ENCODE measurements at regions not wholly inside any gene's neighbourhood (a gene's known extent, or its start where the extent isn't known, plus 50 kb on each side); places are given as distances from the start of the nearest gene placed in this dataset.
A peak's percentile ranks its signal among the peaks of the same experiment; 100 is the strongest.
"Not testable (repeated sequence)": the region's sequence is repeated elsewhere in the genome, so short reads cannot be mapped to it uniquely, and the experiment has no call there.

DNA sequence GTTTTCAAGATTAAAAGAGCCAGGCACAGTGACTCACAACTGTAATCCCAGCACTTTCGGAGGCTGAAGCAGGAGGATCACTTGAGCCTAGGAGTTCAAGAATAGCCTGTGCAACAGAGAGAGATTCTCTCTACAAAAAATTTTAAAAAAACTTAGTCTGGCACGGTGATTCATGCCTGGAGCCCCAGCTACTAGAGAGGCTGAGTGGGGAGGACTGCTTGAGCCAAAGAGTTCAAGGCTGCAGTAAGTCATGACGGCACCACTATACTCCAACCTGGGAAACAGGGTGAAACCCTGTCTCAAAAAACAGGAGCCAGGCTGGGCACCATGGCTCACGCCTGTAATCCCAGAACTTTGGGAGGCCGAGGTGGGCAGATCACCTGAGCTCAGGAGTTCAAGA, 86.6 kb upstream of the KCTD7 start:
- DNase-seq = no peak

DNA sequence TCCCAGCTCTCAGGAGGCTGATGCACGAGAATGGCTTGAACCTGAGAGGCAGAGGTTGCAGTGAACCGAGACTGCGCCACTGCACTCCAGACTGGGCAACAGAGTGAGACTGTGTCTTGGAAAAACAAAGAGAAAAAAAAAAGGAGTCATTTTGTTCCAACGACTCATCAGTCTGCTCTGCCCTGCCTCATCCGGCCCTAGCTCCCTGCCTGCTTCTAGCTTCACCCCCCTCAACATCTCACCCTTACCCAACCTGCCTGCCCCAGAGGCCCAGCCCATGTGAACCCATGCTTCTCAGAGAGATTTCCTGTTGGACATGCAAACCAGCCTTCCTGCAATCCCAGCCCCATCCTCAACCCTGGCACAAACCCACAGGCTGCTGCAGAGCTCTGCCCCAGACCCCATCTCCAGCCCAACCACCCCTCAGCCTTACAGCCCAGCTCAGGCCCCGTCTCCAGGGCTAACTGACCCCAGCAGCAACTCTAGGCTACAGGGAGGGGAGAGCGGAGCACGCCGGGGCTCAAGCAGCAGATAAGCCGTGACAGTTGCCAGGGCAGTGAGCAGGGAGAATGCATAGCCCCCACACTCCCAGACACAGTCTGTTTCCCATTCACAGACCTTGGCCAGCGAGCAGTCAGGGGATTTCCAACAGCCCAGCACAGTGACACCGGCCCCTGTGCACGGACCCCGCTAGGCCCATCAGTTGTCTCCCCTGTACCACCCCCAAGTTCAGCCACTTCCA, 86.0 kb upstream of the KCTD7 start:
- no peak for DNase-seq

DNA sequence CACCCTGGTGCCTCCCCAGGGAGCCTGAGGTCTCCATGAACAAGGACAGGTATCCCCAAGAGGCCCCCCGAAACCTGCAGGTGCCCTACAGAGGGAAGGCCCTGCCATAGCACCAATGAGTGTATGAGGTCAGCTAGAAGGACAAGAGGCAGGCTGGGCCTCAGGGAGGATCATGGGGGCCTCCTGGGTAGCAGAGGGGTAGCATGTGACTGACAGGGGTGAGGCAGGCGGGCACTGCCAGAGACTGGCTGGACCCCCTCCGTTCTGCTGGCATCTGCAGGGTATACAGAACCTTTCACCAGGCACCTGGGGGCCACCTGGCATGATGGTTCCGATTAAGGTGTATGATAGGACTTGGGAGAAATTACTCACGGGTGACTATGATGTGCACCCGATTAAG, 79.2 kb upstream of the KCTD7 start:
- DNase-seq = no peak

DNA sequence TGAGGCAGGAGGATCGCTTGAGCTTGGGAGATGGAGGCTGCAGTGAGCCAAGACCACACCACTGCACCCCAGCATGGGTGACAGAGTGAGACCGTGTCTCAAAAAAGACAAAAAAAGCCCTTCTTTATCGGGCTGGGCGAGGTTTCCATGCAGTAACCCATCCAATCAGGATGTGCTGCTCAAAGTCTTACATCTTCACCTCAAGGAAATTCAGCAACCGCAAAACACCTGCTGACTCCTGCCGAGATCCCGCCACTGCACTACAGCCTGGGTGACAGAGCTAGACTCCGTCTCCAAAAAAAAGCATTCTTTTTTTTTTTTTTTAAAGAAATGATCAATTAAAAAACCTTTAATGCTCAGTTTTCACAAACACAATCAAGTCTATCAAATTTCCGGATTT, 75.7 kb upstream of the KCTD7 start:
- DNase-seq = no peak

DNA sequence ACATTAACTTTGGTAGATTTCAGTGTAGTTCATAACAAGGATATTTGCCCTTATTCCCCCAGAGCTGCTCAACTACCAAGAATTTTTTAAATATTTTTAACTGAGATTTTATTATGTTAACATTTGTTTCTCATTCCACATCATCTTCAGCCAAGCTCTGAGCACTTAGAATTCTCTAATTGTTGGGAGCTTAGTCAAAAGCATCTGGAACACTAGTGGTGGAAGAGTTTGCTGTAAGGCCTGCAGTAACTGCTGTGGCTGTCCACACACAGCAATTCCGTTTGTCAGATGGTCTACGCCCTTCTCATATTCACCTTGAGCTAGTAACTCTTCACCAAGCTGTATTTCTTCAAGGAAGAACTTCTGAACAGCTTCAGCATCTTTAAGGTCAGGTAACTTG, 75.0 kb upstream of the KCTD7 start:
- not testable (repeated sequence) for DNase-seq

DNA sequence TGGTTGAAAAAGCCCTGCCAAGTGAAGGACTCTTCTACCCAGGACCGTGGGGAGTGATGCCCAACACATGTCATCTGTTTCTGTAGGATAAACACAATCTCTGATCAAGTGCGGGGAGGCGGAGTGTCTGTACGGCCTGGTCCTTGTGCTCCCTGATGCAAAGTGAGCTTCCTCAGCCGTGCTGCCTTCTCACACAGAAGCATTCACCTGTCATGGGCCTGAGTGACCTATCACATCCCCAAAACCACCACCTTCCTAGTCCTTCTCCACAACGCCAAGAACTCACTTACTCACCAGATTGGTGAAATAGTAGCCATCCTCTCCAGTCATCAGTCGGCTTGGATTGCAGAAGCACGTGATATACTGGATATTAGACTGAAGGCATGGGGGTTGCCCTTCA, 74.4 kb upstream of the KCTD7 start:
- not testable (repeated sequence) for DNase-seq

DNA sequence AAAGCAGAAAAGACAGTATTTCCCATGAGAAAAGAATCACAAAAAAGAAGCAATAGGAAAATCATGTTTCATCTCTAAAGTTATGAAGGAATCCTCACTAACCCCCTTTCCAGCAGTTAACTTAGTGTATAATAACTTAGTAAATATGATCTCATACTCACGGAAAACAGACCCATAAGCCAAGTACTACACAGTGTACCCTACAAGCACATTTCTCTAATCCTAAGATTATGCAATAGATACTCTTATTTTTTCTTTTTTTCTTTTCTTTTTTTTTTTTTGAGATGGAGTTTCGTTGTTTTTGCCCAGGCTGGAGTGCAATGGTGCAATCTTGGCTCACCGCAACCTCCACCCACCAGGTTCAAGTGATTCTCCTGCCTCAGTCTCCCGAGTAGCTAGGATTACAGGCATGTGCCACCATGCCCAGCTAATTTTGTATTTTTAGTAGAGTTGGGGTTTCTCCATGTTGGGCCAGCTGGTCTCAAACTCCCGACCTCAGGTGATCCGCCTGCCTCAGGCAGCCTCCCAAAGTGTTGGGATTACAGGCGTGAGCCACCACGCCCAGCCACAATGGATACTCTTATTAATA, 73.7 kb upstream of the KCTD7 start:
- not testable (repeated sequence) for DNase-seq

DNA sequence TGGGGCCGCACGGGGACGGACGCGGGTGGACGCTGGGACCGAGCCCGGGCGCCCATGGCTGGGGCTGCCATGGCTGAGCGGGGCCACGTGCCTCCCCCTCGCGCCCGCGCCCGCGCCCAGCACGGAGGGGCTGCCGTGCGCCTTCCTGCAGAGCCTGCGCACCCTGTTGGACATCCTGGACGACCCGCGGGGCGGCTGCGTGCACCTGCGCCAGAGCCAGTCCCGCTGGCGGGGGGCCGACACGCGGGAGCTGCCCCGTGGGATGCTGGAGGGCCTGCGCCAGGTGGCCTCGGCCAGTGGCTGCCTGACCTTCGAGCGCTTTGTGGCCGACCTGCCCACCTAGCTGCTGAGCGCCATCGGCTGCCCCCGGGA, 72.5 kb upstream of the KCTD7 start:
- DNase-seq = no peak

DNA sequence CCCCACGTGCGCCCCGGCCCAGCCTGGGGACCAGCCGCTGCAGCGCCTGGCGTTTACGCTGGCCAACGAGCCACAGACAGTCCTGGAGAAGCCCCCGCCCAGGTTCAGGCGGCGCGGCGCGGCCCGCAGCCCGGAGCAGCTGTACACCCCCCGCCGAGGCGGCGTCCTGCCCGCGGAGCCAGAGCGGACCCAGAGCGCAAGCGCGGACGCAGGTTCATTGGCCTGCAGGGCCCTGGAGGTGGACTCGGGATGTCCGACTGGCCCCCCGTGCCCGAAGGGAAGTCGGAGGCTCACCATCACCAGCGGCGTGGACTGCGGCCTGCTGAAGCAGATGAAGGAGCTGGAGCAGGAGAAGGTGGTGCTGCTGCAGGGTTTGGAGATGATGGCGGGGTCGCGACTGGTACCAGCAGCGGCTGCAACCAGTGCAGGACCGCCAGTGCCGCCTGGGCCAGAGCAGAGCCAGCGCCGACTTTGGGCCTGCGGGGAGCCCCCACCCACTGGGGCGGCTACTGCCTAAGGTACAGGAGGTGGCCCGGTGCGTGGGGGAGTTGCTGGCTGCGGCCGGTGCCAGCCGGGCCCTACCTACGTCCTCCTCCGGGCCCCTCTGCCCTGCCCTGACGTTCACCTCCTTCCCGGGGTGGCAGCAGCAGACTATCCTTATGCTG, 72.0 kb upstream of the KCTD7 start:
- DNase-seq = no peak

DNA sequence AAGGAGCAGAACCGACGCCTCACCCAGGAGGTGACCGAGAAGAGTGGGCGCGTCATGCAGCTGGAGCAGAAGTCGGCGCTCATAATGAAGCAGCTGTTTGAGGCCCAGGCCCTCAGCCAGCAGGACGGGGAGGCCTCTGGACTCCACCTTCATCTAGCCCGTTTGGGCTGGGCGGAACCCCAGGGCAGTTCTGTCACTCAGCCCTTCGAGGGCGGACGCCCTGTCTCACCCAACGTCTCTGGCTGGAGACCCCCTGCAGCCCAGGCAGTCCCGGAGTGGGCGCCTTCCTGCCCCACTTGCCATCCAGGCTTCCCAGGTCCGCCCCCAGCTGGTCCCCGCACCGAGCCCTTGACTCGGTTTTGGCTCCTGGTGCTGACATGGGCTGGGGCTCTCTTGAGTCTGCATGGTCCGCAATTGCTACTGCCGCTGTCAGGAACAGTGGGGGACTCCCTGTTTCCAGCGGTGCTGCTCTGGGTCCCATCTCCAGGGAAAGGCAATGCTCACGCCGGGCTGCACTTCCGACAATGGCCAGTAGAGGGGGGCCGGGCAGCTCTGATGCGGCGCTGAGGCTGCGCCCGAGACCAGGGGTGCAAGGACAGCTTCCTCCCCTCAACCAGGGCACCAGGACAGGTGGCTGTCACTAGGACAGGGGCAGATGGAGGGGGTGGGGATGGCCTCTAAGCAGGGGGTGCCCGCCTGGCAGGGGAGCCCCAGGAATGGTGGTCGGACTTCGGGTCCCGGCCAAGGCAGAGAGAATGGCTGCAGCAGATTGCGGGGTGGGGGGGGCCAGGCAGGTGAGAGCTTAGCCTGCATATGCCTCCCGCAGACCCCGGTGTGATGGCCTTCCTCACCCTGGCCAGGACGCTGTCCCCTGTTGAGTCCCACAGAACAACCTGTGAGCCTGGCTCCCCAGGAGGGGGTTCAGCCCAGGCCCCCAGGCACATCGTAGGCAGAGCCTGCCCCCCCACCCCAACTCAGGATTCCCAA, 71.2 kb upstream of the KCTD7 start:
- peak; percentile 10 to 68 for DNase-seq

DNA sequence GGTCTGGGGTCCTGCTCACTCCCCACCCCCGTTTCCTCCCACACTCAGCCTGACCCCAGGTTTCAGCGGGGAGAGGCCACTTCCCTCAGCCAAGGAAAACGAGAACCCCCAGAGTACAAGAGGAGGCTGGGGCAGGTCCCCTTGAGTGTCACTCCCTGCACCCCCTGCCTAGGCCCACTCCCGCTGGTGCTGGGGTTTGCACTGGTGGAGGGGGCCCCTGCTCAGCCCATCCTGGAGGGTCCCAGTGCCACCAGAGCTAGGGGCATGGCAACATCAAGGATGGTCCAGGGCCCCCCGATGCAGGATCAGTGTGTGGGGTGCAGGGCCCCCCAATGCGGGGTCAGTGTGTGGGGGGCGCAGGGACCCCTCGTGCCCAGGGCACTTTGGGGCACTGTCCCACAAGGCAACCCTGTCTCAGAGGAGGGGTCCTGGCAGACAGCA, 70.5 kb upstream of the KCTD7 start:
- no peak for DNase-seq

DNA sequence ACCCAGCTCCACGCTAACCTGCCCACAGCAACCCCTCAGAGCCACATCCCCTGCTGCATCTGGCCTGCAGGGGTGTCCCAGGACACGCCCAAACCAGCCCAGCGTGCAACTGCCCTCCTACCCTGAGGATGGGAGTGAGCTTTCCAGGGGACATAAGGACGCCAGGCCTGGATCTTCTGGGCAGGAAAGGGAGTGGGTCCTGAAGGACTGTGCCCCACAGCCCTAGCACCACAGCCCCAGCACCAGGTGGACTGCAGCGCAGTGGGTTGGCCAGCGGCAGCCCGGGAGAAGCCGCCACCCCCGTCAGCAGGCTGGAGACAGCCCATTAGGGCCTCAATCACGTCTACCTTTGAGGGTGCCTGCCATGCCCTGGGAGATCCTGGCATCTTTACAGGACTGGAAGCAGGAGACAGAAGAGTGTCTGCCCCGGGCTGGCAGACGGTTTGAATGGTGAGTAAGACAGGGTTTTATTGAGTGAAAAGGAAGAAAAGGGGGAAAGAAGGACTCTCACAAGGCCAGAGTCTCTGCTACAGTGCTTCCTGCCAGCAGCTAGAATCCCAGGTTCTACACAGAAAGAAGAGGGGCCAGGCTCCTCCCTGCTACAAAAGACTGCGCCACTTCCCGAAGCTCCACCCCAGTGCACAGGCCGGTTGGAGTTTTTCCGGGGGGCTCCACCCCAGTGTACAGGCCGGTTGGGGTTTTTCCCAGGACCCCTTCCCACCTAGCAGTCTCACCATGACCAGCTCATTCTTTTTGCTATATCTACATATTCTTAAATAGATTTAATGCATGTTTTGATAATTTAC, 69.8 kb upstream of the KCTD7 start:
- DNase-seq = peak in 1 of 2 experiments; percentile 27

DNA sequence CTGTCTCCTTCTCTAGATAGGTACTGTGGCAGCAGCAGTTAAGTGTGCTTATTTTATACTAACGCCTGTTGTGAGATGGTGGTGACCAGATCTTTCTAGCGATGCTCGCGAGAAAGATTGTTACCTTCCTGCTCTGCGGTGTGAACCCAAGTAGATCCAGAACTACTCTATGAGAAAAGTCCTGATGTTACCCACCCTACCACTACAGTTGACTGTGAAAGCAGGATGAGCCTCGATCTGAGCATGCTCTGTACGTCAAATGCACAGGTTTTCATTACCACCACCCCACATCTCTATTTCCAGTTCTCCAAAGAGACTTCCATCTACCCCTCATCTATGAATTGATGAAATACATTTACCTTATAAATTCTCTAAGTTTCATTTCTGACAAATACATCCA, 64.6 kb upstream of the KCTD7 start:
- no peak for DNase-seq

DNA sequence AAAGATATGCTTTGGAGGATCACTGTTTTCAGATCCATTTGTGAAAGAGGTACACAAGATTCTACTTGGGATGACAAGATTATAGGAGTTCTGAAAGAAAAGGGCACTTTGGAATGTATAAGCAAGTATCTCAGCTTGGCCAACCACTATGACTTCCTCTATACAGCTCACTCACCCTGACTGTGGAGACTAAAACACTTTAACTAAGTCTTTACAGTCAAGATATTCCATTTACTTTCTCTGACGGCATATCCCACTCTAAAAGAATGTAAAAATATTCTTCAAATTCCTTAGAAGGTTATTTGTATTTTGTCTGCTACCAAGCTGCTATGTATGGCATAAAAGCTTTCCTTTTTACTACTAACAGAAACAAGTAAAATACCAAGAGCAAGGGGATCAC, 58.5 kb upstream of the KCTD7 start:
- not testable (repeated sequence) for DNase-seq

DNA sequence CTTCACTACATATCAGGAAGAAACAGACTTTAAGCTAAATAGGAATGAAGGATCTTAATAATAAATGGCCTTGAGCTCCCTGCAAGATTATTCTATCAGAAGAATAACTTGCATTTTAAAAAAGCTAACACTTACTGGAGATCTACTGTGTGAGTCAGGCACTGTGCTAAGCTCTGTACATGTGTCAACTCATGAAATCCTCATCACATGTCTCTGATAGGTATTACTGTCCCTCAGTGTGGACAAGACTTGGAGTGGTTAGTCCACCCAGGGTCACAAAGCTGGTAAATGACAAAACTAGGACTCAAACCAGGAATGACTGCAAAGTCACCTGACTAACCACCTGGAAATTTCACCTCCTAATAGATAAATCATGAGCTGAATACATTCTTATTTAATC, 57.1 kb upstream of the KCTD7 start:
- DNase-seq = no peak

DNA sequence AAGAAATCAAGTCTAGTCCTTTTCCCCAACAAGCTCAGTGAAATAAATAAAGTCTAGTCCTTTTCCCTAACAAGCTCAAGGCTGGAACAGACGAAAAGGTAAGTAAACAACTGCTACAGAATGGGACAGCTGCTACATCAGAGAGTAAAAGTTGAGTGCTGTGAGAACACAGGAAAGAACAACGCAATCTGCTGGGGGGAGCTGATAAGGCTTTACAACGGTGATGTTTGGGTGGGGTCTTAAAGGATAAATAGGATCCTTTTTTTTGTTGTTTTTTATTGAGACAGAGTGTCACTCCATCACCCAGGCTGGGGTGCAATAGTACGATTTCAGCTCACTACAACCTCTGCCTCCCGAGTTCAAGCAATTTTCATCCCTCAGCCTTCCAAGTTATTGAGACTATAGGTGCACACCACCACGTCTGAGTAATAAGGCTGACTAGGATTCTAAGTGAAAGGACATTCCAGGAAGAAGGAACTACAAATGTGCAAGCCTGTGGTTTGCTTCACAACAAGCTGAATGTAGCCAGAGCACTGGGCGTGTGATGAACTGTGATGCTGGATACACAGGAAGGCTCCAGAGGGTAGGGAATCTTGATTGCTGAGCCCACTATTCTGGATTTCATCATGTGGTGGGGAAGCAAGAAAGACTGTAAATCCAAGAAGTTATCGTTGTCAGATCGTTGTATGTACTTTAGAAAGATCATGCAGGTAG, 54.7 kb upstream of the KCTD7 start:
- not testable (repeated sequence) for DNase-seq

DNA sequence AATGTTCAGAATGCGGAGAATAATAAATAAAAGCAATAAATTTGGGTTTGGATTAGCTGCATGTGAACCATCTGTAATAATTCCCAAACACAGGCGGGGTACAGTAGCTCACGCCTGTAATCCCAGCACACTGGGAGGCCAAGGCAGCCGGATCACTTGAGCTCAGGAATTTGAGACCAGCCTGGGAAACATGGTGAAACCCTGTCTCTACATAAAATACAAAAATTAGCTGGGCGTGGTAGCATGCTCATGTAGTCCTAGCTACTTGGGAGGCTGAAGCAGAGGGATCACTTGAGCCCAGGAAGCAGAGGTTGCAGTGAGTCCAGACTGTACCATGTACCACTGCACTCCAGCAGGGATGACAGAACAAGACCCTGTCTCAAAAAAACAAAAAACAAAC, 53.9 kb upstream of the KCTD7 start:
- not testable (repeated sequence) for DNase-seq

DNA sequence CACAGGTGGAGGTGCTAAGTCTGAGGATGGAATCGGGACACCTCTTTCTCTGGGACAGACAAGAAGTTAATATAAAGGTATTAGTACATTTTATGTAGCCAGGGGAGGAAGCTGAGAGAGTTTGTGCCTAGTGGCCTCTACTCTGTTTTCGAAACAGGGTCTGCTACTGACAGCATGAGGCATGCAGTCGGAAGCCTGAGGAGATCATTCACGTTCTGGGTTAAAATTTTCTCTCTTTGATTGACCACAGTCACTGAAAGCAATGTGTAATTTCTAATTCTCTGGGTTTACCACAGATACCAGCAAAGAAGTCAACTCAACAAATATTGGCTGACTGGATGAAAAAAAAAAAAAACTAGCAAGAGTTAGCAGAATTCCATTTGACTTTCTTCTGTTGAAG, 53.3 kb upstream of the KCTD7 start:
- DNase-seq = no peak

DNA sequence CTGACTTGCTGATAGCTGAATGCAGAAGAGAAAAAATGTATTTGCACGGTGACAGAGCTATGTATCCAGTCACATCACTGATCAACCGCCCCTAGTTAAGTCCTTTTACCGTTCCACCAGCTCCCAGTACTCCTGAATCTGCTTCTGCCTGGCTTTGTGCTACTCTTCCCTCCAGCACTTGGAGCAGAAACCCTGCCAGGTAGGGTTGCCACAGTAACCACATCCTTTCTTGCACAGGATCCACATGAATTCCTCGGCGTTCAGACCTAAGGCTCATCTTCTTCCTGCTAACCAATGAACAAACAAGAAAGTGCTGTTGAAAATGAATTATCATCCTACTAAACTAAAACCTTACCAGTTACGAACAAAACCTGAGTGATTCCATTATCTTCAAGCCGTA, 52.0 kb upstream of the KCTD7 start:
- DNase-seq = no peak
